GM12873 (cell line): ENCODE measurements at regions not wholly inside any gene's neighbourhood (a gene's known extent, or its start where the extent isn't known, plus 50 kb on each side); places are given as distances from the start of the nearest gene placed in this dataset.
A peak's percentile ranks its signal among the peaks of the same experiment; 100 is the strongest.

Experiments
- CTCF ChIP-seq: IDR thresholded peaks from 2 replicates; pipeline ENCODE4 v1.5.1; 2012; ENCODE audit warnings: low read depth, mild to moderate bottlenecking, moderate library complexity, low read length, control low read depth; ENCODE audit not compliant: insufficient read depth; ENCODE audit errors: missing control alignments

GRCh38 chr7:54419209-54419608 is 123.0 kb upstream of the VSTM2A start:
- no peak for TF ChIP-seq CTCF

GRCh38 chr7:54426406-54426805 is 115.8 kb upstream of the VSTM2A start:
- TF ChIP-seq CTCF = no peak

GRCh38 chr7:54429111-54429510 is 113.1 kb upstream of the VSTM2A start:
- TF ChIP-seq CTCF = no peak

- no peak for TF ChIP-seq CTCF
These were observed 102.8 kb upstream of the VSTM2A start for GRCh38 chr7:54439391-54439790.

- TF ChIP-seq CTCF = no peak
These were observed 77.1 kb upstream of the VSTM2A start for GRCh38 chr7:54465095-54465494.

- TF ChIP-seq CTCF = no peak
These were observed 72.4 kb upstream of the VSTM2A start for GRCh38 chr7:54469740-54470139.

GRCh38 chr7:54476609-54477008 is 65.6 kb upstream of the VSTM2A start:
- no peak for TF ChIP-seq CTCF

GRCh38 chr7:54477083-54477482 is 65.1 kb upstream of the VSTM2A start:
- peak; percentile 15 for TF ChIP-seq CTCF
